ENCODE measurements at regions not wholly inside any gene's neighbourhood (a gene's known extent, or its start where the extent isn't known, plus 50 kb on each side); places are given as distances from the start of the nearest gene placed in this dataset.

GRCh38 chr2:217329023-217329431 lies 469.2 kb upstream of the TNP1 start:
- H3K27ac ChIP-seq, result no peak overlapping the region
- TF ChIP-seq ZFX (IDR thresholded peaks at IDR 0.05; ENCODE audit: borderline replicate concordance) (no peak), CTCF (IDR thresholded peaks at IDR 0.05) (no peak)

GRCh38 chr2:217328622-217328978 lies 468.7 kb upstream of the TNP1 start:
- H3K27ac ChIP-seq, result no peak overlapping the region
- TF ChIP-seq ZFX (IDR thresholded peaks at IDR 0.05; ENCODE audit: borderline replicate concordance), result no peak
- no peak for TF ChIP-seq CTCF (IDR thresholded peaks at IDR 0.05)

- TF ChIP-seq ZFX (IDR thresholded peaks at IDR 0.05; ENCODE audit: borderline replicate concordance), result no peak
- TF ChIP-seq CTCF (IDR thresholded peaks at IDR 0.05), result no peak
- H3K27ac ChIP-seq, result no peak overlapping the region
These were observed 468.2 kb upstream of the TNP1 start for GRCh38 chr2:217327953-217328621.

- TF ChIP-seq ZFX (IDR thresholded peaks at IDR 0.05; ENCODE audit: borderline replicate concordance) (no peak), CTCF (IDR thresholded peaks at IDR 0.05) (no peak)
- no peak overlapping the region for H3K27ac ChIP-seq
These were observed 466.6 kb upstream of the TNP1 start for GRCh38 chr2:217326238-217327022.

GRCh38 chr2:217325816-217326215 lies 466.0 kb upstream of the TNP1 start:
- TF ChIP-seq ZFX (IDR thresholded peaks at IDR 0.05; ENCODE audit: borderline replicate concordance), result no peak
- no peak for TF ChIP-seq CTCF (IDR thresholded peaks at IDR 0.05)
- H3K27ac ChIP-seq, result no peak overlapping the region

- TF ChIP-seq ZFX (IDR thresholded peaks at IDR 0.05; ENCODE audit: borderline replicate concordance) (no peak), CTCF (IDR thresholded peaks at IDR 0.05) (no peak)
- H3K27ac ChIP-seq, result no peak overlapping the region
These were observed 465.4 kb upstream of the TNP1 start for GRCh38 chr2:217325251-217325650.

- no peak overlapping the region for H3K27ac ChIP-seq
- TF ChIP-seq CTCF (IDR thresholded peaks at IDR 0.05) (no peak), ZFX (IDR thresholded peaks at IDR 0.05; ENCODE audit: borderline replicate concordance) (no peak)
These were observed 456.9 kb upstream of the TNP1 start for GRCh38 chr2:217316743-217317142.
